Colon (tissue), 2 donors: ENCODE measurements at regions not wholly inside any gene's neighbourhood (a gene's known extent, or its start where the extent isn't known, plus 50 kb on each side); places are given as distances from the start of the nearest gene placed in this dataset.

Experiments used
- FAIRE-seq: peaks from 2 replicates; lab custom pipeline; 2012; peaks lifted over from hg19 to GRCh38; lab: Jason Lieb, UNC
- donor health status: control.
- donor health status: control.

DNA sequence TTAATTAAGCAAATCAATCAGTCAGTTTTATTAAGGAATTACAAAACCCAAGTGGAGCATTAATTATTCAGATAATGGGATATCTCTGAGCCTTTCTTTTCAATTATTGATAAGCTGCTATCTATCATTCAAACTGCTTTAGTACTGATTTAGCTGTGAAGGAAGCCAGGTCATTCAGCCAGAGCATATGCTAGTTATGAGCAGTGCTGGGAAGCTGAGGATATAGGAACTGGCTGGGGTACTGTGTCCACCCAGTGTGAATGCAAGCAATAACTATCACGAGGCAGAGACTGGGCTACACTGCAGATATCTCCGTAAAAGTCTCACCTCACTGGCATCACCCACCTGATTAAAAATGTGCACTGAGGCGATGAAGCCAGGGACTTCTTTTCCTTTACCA is 496.7 kb upstream of the PIK3C3 start:
- FAIRE-seq: no peak

GRCh38 chr18:41457765-41458326 is 497.2 kb upstream of the PIK3C3 start:
- FAIRE-seq: no peak

GRCh38 chr18:41456831-41457230 is 498.2 kb upstream of the PIK3C3 start:
- no peak for FAIRE-seq

GRCh38 chr18:41449612-41450011 is 505.4 kb upstream of the PIK3C3 start:
- FAIRE-seq: no peak

- no peak for FAIRE-seq
Observed at GRCh38 chr18:41444943-41445342, 510.1 kb upstream of the PIK3C3 start.

DNA sequence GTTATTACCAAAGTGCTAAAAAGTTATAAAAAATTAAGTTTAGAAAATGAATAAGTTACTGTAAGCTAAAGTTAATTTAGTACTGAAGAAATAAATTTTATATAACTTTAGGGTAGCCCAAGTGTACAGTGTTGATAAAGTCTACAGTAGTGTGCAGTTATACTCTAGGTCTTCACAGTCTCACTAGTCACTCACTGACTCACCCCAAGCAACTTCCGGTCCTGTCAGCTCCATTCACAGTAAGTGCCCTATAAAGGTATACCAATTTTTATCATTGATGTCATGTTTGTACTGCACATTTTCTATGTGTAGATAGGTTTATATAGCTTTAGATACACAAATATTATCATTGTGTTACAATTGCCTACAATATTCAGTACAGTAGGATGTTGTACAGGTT is 518.3 kb upstream of the PIK3C3 start:
- no peak for FAIRE-seq

GRCh38 chr18:41418598-41418997 is 536.4 kb upstream of the PIK3C3 start:
- no peak for FAIRE-seq

- FAIRE-seq: no peak
Observed at GRCh38 chr18:41416044-41416443, 539.0 kb upstream of the PIK3C3 start.

- FAIRE-seq: no peak
Observed at GRCh38 chr18:41410006-41410405, 545.0 kb upstream of the PIK3C3 start.

DNA sequence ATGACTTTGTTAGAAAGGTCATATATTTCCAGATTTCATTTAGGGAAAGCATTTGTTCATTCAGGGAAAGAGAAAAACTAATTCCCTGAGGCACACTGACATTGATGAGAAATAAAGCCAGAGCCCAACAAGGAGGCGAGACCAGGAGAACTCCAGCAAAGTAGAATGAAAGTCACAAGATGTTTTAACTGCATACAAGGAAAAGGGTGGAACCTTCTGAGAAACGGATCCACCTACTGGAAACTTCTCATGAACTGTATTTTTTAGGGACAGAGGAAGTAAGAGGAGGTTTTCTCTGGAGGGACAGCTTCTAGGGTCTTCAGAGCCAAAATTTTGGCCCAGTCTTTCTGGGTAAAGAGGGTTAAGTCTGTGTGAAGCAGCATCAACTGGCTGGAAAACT is 548.2 kb upstream of the PIK3C3 start:
- no peak for FAIRE-seq

- no peak for FAIRE-seq
Observed at GRCh38 chr18:41396861-41397260, 558.2 kb upstream of the PIK3C3 start.

DNA sequence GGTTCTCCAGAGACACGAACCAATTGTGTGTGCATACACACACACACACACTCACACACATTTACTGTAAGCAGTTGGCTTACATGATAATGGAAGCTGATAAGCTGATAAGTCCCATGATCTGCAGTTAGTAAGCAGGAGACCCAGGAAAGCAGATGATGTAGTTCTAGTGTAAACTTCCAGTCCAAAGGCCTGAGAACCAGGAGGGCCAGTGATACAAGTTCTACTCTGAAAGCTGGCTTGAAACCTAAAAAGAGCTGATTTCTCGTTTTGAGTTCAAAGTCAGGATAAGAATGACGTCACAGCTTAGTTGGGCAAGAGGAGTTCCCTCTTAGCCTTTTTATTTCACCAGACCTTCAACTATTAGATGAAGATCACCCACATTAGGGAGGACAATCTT is 558.8 kb upstream of the PIK3C3 start:
- FAIRE-seq: no peak

- no peak for FAIRE-seq
Observed at GRCh38 chr18:41395695-41396094, 559.3 kb upstream of the PIK3C3 start.

GRCh38 chr18:41391616-41392595 is 563.1 kb upstream of the PIK3C3 start:
- no peak for FAIRE-seq

DNA sequence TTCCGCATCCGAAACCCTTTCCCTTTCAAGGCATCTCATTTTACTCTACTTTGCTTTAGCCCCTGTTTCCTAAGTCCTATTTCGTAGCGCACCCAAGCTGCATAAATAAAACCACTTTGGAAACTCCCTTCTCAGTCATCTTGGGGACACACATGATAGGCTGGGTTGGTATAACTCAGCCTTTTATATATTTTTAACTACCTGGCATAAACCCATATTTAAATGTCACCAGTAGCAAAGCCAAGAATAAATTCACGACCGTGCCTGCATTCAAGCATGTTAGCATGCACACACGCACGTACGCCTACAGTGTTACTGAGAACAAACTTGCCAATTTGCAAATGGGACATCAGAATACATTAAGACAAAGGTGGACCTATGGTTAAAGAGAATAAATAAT is 564.7 kb upstream of the PIK3C3 start:
- no peak for FAIRE-seq

DNA sequence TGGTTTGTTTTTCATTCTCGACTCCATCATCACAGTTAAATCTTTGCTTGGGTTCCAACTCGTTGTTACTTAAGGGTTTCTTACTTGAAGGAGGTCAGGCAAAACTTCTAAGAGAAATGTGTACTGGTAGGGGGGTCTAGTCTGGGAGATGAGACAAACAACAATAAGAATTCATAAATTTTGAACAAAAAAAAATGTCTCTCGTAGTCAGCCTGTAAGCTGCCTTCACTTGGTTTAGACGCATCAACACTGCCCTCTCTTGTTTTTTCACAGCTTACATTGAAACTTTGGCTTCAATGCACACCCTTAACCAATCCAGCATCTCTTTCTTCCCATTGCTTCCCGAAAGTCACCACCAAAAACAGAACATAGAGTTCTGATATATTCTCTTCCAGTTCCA is 576.4 kb upstream of the PIK3C3 start:
- FAIRE-seq: no peak

GRCh38 chr18:41373612-41374011 is 581.4 kb upstream of the PIK3C3 start:
- FAIRE-seq: no peak

GRCh38 chr18:41372046-41372665 is 582.9 kb upstream of the PIK3C3 start:
- FAIRE-seq: no peak

DNA sequence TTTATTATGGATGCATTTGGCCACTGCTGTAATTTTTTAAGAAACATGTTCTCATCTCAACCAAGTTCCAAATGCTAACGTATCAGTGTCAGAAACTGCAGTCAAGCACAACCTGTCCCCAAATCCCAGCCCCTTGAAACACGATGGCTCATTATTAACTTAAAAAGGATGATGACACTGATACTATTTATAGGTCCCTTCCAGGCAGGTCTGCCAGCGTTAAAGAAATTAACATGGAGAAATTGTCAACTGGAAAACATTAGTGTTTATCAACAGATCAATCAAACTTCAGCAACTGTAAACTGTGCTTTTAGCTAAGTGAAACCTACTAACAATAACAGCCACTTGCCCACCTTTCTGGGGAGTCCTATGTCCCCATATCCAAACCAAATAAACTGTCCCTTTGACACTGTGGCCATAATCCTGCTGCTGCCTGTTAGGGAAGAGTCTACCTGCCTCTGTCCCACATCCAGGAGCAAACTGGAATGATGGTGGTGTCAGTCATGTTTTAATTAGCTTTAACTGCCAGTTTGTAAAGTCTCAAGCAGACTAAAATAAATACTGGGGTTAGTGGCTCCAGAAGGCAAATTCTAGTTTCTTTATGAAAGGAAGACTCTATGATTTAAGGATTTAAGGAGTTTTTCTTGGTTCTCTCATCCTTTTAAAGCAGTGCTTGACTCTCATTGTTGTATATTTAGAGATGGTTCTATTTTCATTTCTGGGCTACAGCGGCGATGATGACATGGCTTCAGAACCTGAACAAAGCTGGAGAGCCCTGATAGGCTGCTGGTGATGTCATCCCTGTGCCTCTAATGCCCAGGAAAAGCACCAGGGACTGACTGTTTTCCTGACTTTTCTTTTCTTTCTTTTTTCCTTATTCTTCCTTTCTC is 583.6 kb upstream of the PIK3C3 start:
- no peak for FAIRE-seq

DNA sequence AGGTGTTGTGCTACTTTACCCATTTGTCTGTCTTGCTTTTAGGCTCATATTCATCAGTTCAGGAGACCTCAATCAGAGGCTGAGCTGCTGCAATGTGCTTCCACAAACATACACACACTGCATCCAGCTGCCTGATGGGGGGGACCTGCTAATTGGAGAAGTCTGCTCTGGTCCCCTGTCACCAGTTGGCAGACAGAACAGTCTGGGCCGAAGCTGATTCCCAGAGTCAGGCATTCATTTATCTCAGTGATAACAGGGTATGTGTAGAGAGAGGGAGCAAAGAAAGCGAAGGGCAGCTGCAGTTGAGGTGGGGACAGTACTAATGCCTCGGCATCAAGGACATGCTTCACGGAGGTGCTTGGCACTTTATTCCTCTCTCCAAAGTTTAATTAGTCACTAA is 584.3 kb upstream of the PIK3C3 start:
- no peak for FAIRE-seq

DNA sequence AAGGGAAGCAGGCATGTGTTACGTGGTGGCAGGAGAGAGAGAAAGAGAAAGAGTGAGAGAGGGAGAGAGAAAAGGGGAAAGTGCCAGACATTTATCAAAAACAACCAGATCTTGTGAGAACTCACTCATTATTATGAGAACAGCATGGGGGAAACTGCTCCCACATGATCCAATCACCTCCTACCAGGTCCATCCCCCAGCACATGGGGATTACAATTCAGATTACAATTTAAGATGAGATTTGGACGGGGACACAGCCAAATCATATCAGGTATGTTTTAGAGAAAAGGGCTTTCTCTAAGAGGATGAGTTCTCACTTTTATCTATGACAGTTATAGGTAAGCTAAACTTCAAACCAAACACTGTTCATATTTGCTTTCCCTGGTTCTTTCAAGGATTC is 597.3 kb upstream of the PIK3C3 start:
- no peak for FAIRE-seq
